Lower lobe of right lung (tissue), 2 donors: ENCODE measurements at regions not wholly inside any gene's neighbourhood (a gene's known extent, or its start where the extent isn't known, plus 50 kb on each side); places are given as distances from the start of the nearest gene placed in this dataset.

ENCODE experiments used
- ATAC-seq, 2 donors: fragments of 200-7000 bp; cut with Tn5 transposase; one replicate each; pipeline ENCODE4 v1.9.1; 2020 to 2022; ENCODE audit warnings: mild to moderate bottlenecking in 2 of 2, moderate library complexity in 2 of 2
- DNase-seq: peaks from one replicate; pipeline ENCODE4 v3.0.0-alpha.2; 2020
- H3K27ac ChIP-seq: fragments of 200-600 bp; one replicate; pipeline ENCODE4 v1.8.0; 2022
- H3K27me3 ChIP-seq: fragments of 200-600 bp; one replicate; pipeline ENCODE4 v1.8.0; 2022; ENCODE audit warnings: low read depth
- H3K36me3 ChIP-seq: fragments of 200-600 bp; one replicate; pipeline ENCODE4 v1.8.0; 2022; ENCODE audit warnings: mild to moderate bottlenecking
- H3K4me1 ChIP-seq: fragments of 200-600 bp; one replicate; pipeline ENCODE4 v1.8.0; 2022
- H3K4me3 ChIP-seq: fragments of 200-600 bp; one replicate; pipeline ENCODE4 v1.8.0; 2022; ENCODE audit warnings: mild to moderate bottlenecking
- H3K9me3 ChIP-seq: fragments of 200-600 bp; one replicate; pipeline ENCODE4 v1.8.0; 2022
- CTCF ChIP-seq: fragments of 200-600 bp; IDR thresholded peaks from one replicate; pipeline ENCODE4 v1.8.0; 2022; ENCODE audit warnings: antibody characterized with exemption, mild to moderate bottlenecking
- intact Hi-C: fragments of 100-400 bp; cut with DNase I; formaldehyde crosslinking; loops from one replicate; pipeline ENCODE4 v1.11.0; 2022
- donor health status: DM: no; HTN: yes; CAD: no; lungs with severe emphysema.

DNA sequence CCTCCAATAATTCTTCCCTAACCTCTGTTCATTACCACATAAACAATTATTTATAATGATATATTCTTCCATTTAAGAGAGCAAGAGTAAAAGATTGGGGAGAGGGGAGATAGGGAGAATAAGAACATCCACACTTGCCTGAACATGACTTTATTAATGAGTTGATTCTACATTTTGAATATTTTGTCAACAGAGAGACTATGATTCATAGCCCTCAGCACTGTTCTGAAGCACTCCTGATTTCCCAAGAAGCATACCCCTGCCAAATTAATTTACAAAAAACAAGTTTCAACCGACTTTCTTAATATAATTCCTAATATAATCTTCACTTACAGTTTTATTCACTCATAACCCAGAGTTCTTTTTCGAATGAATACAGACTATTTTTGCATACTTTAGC, 828.8 kb downstream of the ROBO2 start:
- Histone ChIP-seq H3K36me3 (no peaks in the 10 kb centered on the region), H3K4me1 (no peaks in the 10 kb centered on the region), H3K27ac (no peak overlapping the region), H3K9me3 (no peaks in the 10 kb centered on the region), H3K27me3 (no peaks in the 10 kb centered on the region), H3K4me3 (no peak overlapping the region)
- no peak for DNase-seq
- intact Hi-C loops = no loop called here
- no peak for ATAC-seq
- TF ChIP-seq CTCF = no peak

- no peaks in the 10 kb centered on the region for H3K4me1 ChIP-seq
- TF ChIP-seq CTCF = no peak
- no peaks in the 10 kb centered on the region for H3K9me3 ChIP-seq
- H3K36me3 ChIP-seq = no peaks in the 10 kb centered on the region
- no peak overlapping the region for H3K4me3 ChIP-seq
- intact Hi-C loops = no loop called here
- no peak for DNase-seq
- H3K27me3 ChIP-seq = no peaks in the 10 kb centered on the region
- H3K27ac ChIP-seq = no peak overlapping the region
- no peak for ATAC-seq
These were observed 829.5 kb downstream of the ROBO2 start for GRCh38 chr3:77869423-77869822.

- DNase-seq (no peak), ATAC-seq (no peak)
- Histone ChIP-seq H3K27me3 (no peaks in the 10 kb centered on the region), H3K4me1 (no peaks in the 10 kb centered on the region), H3K36me3 (no peaks in the 10 kb centered on the region), H3K4me3 (no peak overlapping the region), H3K9me3 (no peaks in the 10 kb centered on the region), H3K27ac (no peak overlapping the region)
- TF ChIP-seq CTCF = no peak
- intact Hi-C loops = no loop called here
These were observed 831.5 kb downstream of the ROBO2 start for GRCh38 chr3:77871436-77871835.

DNA sequence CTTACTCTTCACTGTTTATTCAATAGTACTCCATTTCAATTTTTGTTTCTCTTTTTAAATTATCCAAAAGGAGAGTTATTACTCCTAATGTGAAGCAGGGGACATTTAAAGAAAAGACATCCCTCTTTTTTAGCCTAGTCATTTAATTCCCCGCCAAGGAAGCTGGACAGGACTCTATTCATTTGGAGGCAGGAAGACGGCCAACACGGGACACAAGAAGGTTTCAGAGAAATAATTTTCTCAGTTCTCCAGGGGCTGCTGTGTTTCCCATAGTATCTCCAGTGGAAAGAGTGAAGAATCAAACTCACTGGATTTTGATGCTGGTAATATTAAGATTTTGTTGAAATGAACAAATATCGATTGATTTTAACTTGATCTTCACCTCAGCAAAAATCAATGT, 833.7 kb downstream of the ROBO2 start:
- Histone ChIP-seq H3K4me3 (no peak overlapping the region), H3K27me3 (no peaks in the 10 kb centered on the region), H3K4me1 (no peaks in the 10 kb centered on the region), H3K27ac (no peak overlapping the region), H3K36me3 (no peaks in the 10 kb centered on the region), H3K9me3 (no peaks in the 10 kb centered on the region)
- DNase-seq = no peak
- TF ChIP-seq CTCF = no peak
- no peak for ATAC-seq
- intact Hi-C loops = no loop called here

DNA sequence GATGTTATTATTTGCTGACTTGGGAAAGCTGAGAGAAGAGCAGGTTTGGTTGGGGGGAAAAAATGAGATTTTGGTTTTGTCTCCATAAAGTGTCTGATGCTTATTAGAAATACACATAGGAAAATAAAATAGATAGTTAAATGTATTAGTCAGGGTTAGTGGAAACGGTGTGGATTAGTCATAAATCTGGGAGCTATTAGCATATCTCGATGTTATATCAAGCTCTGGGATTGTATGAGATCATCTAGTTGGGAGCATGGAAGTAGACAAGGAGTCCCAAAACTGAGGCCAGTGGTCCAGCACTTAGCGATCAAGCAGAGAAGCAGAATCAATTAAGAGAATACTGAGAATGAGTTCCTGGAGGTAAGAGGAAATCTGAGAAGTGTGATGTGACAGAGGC, 845.5 kb downstream of the ROBO2 start:
- H3K4me3 ChIP-seq = no peak overlapping the region
- no peak for TF ChIP-seq CTCF
- DNase-seq (no peak), ATAC-seq (no peak)
- no peaks in the 10 kb centered on the region for H3K4me1 ChIP-seq
- no peaks in the 10 kb centered on the region for H3K36me3 ChIP-seq
- no peak overlapping the region for H3K27ac ChIP-seq
- intact Hi-C loops = no loop called here
- H3K27me3 ChIP-seq = no peaks in the 10 kb centered on the region
- H3K9me3 ChIP-seq = no peaks in the 10 kb centered on the region

DNA sequence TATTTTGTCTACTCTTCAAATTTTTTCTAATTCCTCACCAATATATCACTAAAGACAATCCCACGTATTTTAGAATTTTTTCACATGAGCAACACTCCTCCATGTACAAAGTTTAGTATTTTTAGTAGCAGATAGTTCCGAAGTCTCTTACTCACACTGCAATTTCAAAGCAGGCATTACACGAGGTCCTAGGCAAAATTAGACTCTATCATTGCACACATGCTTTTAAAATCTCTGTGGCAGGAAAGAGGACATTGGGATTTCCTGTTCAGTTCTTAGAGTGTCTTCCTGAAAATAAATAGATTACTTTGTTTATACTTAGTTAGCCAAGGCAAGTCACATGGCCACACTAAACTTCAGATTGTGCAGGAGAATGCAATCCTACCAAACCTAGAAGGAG, 847.7 kb downstream of the ROBO2 start:
- Histone ChIP-seq H3K9me3 (no peaks in the 10 kb centered on the region), H3K27ac (no peak overlapping the region), H3K4me3 (no peak overlapping the region), H3K27me3 (no peaks in the 10 kb centered on the region), H3K36me3 (no peaks in the 10 kb centered on the region), H3K4me1 (no peaks in the 10 kb centered on the region)
- ATAC-seq (no peak), DNase-seq (no peak)
- no peak for TF ChIP-seq CTCF
- intact Hi-C loops = no loop called here
